Astrocyte (in vitro differentiated cells and primary cell): ENCODE measurements at regions not wholly inside any gene's neighbourhood (a gene's known extent, or its start where the extent isn't known, plus 50 kb on each side); places are given as distances from the start of the nearest gene placed in this dataset.

Experiments used
- DNase-seq: peaks from one replicate; pipeline ENCODE4 v3.0.0-alpha.2; 2010; ENCODE audit warnings: low read depth
- FAIRE-seq: peaks from 2 replicates; lab custom pipeline; 2011; peaks lifted over from hg19 to GRCh38; lab: Jason Lieb, UNC
- H2AFZ ChIP-seq: 2 replicates; pipeline ENCODE4 v1.6.0; 2012; ENCODE audit warnings: low read depth, low read length, inconsistent platforms
- H3K27ac ChIP-seq: 2 replicates; pipeline ENCODE4 v1.5.1; 2011; ENCODE audit warnings: low read depth, low read length, inconsistent platforms
- H3K27me3 ChIP-seq: 2 replicates; pipeline ENCODE4 v1.6.0; 2011; ENCODE audit warnings: low read length, inconsistent platforms; ENCODE audit not compliant: insufficient read depth
- H3K36me3 ChIP-seq: 2 replicates; pipeline ENCODE4 v1.5.1; 2011; ENCODE audit warnings: low read length, inconsistent platforms; ENCODE audit not compliant: insufficient read depth
- H3K4me1 ChIP-seq: 2 replicates; pipeline ENCODE4 v1.5.1; 2011; ENCODE audit warnings: low read length, inconsistent platforms; ENCODE audit not compliant: insufficient read depth
- H3K4me2 ChIP-seq: 2 replicates; pipeline ENCODE4 v1.6.0; 2012; ENCODE audit warnings: low read length, inconsistent platforms
- H3K4me3 ChIP-seq: 2 replicates; pipeline ENCODE4 v1.5.1; 2011; ENCODE audit warnings: low read depth, mild to moderate bottlenecking, low read length, inconsistent platforms; ENCODE audit not compliant: insufficient read depth
- H3K79me2 ChIP-seq: 2 replicates; pipeline ENCODE4 v1.6.0; 2012; ENCODE audit warnings: mild to moderate bottlenecking, low read length, inconsistent platforms; ENCODE audit not compliant: insufficient read depth
- H3K9ac ChIP-seq: 2 replicates; pipeline ENCODE4 v1.6.0; 2012; ENCODE audit warnings: mild to moderate bottlenecking, low read length, inconsistent platforms
- H3K9me3 ChIP-seq: 2 replicates; pipeline ENCODE4 v1.5.1; 2012; ENCODE audit warnings: low read depth, mild to moderate bottlenecking, low read length, inconsistent platforms; ENCODE audit not compliant: insufficient read depth
- H4K20me1 ChIP-seq: 2 replicates; pipeline ENCODE4 v1.6.0; 2012; ENCODE audit warnings: low read length, inconsistent platforms; ENCODE audit not compliant: insufficient read depth
- H3K27ac Mint-ChIP-seq: one replicate; pipeline ENCODE4 v1.8.0; 2021; ENCODE audit warnings: mild to moderate bottlenecking, mixed read lengths; ENCODE audit not compliant: unreplicated experiment
- H3K27me3 Mint-ChIP-seq: one replicate; pipeline ENCODE4 v1.8.0; 2021; ENCODE audit warnings: low read depth, mixed read lengths; ENCODE audit not compliant: unreplicated experiment
- H3K36me3 Mint-ChIP-seq: one replicate; pipeline ENCODE4 v1.8.0; 2021; ENCODE audit warnings: low read depth, mixed read lengths; ENCODE audit not compliant: unreplicated experiment
- H3K4me1 Mint-ChIP-seq: one replicate; pipeline ENCODE4 v1.8.0; 2021; ENCODE audit warnings: low read depth, mixed read lengths; ENCODE audit not compliant: unreplicated experiment
- H3K4me3 Mint-ChIP-seq: one replicate; pipeline ENCODE4 v1.8.0; 2021; ENCODE audit warnings: mild to moderate bottlenecking, moderate library complexity, mixed read lengths; ENCODE audit not compliant: unreplicated experiment
- H3K9me3 Mint-ChIP-seq: one replicate; pipeline ENCODE4 v1.8.0; 2021; ENCODE audit warnings: mild to moderate bottlenecking, mixed read lengths; ENCODE audit not compliant: unreplicated experiment
- CTCF ChIP-seq: IDR thresholded peaks from 2 replicates; pipeline ENCODE4 v1.5.1; 2011; ENCODE audit warnings: low read depth, mild to moderate bottlenecking, inconsistent platforms, low read length, moderate library complexity; ENCODE audit not compliant: insufficient read depth
- EZH2 ChIP-seq: IDR thresholded peaks from 2 replicates; pipeline ENCODE4 v1.6.1; 2012; ENCODE audit warnings: mild to moderate bottlenecking, low read length, inconsistent platforms; ENCODE audit not compliant: insufficient read depth

- no peaks in the 10 kb centered on the region for H4K20me1 ChIP-seq
- Mint-ChIP-seq H3K27me3 (no peaks in the 10 kb centered on the region), H3K36me3 (no peaks in the 10 kb centered on the region), H3K27ac (no peak overlapping the region), H3K4me1 (peaks cover 4% of the 10 kb centered on the region), H3K9me3 (no peaks in the 10 kb centered on the region), H3K4me3 (no peak overlapping the region)
- DNase-seq: no peak
- H3K4me1 ChIP-seq: no peaks in the 10 kb centered on the region
- H3K27me3 ChIP-seq: no peaks in the 10 kb centered on the region
- H3K4me3 ChIP-seq: no peak overlapping the region
- H3K79me2 ChIP-seq: no peaks in the 10 kb centered on the region
- H3K27ac ChIP-seq: no peak overlapping the region
- H2AFZ ChIP-seq: no peak overlapping the region
- H3K4me2 ChIP-seq: no peak overlapping the region
- H3K9me3 ChIP-seq: no peaks in the 10 kb centered on the region
- no peak overlapping the region for H3K9ac ChIP-seq
- TF ChIP-seq CTCF (no peak), EZH2 (no peak)
- FAIRE-seq: no peak
- H3K36me3 ChIP-seq: no peaks in the 10 kb centered on the region
Measured at GRCh38 chr15:96728591-96728990, 398.1 kb downstream of the NR2F2 start.

GRCh38 chr15:96732704-96733103 lies 402.2 kb downstream of the NR2F2 start:
- no peaks in the 10 kb centered on the region for H3K9me3 Mint-ChIP-seq
- H3K79me2 ChIP-seq: no peaks in the 10 kb centered on the region
- no peak for FAIRE-seq
- no peak overlapping the region for H3K27ac Mint-ChIP-seq
- H3K4me1 ChIP-seq: no peaks in the 10 kb centered on the region
- no peaks in the 10 kb centered on the region for H3K9me3 ChIP-seq
- no peak overlapping the region for H3K27ac ChIP-seq
- H3K27me3 Mint-ChIP-seq: peaks cover 6% of the 10 kb centered on the region
- no peak for TF ChIP-seq EZH2
- TF ChIP-seq CTCF: no peak
- no peaks in the 10 kb centered on the region for H3K36me3 ChIP-seq
- no peak overlapping the region for H3K4me2 ChIP-seq
- no peak for DNase-seq
- H2AFZ ChIP-seq: no peak overlapping the region
- no peak overlapping the region for H3K4me3 Mint-ChIP-seq
- peaks cover 9% of the 10 kb centered on the region for H3K4me1 Mint-ChIP-seq
- no peaks in the 10 kb centered on the region for H4K20me1 ChIP-seq
- no peak overlapping the region for H3K9ac ChIP-seq
- H3K4me3 ChIP-seq: no peak overlapping the region
- H3K27me3 ChIP-seq: no peaks in the 10 kb centered on the region
- H3K36me3 Mint-ChIP-seq: no peaks in the 10 kb centered on the region

GRCh38 chr15:96733721-96734120 lies 403.2 kb downstream of the NR2F2 start:
- DNase-seq (no peak), FAIRE-seq (no peak)
- Histone ChIP-seq H3K9me3 (no peaks in the 10 kb centered on the region), H4K20me1 (no peaks in the 10 kb centered on the region), H3K27me3 (no peaks in the 10 kb centered on the region), H3K36me3 (no peaks in the 10 kb centered on the region), H3K4me3 (no peak overlapping the region), H3K9ac (no peak overlapping the region), H3K79me2 (no peaks in the 10 kb centered on the region), H3K4me1 (no peaks in the 10 kb centered on the region), H3K4me2 (no peak overlapping the region), H3K27ac (no peak overlapping the region), H2AFZ (no peak overlapping the region)
- no peaks in the 10 kb centered on the region for H3K36me3 Mint-ChIP-seq
- peaks cover 6% of the 10 kb centered on the region for H3K27me3 Mint-ChIP-seq
- H3K9me3 Mint-ChIP-seq: peaks cover under 1% of the 10 kb centered on the region
- no peak overlapping the region for H3K4me3 Mint-ChIP-seq
- no peak for TF ChIP-seq CTCF
- TF ChIP-seq EZH2: no peak
- H3K4me1 Mint-ChIP-seq: peaks cover 9% of the 10 kb centered on the region
- no peak overlapping the region for H3K27ac Mint-ChIP-seq
